Transverse colon (tissue), 4 donors: ENCODE measurements at regions not wholly inside any gene's neighbourhood (a gene's known extent, or its start where the extent isn't known, plus 50 kb on each side); places are given as distances from the start of the nearest gene placed in this dataset.

ENCODE experiments used
- POLR2AphosphoS5 ChIP-seq, 3 donors: sonication (generic); formaldehyde crosslinking; IDR thresholded peaks; one replicate each; pipeline ENCODE4 v1.6.1; 2016; ENCODE audit warnings: antibody characterized with exemption in 3 of 3
- TF ChIP-seq, protein P1 (sequence below), 5 experiments: fragments of 200-600 bp in 3 of 5; fragments of 450-650 bp in 2 of 5; sonication (generic) in 3 of 5; IDR thresholded peaks; 1 replicate in 2 of 5; 2 replicates in 3 of 5; pipeline ENCODE4 v1.5.1; 2016 to 2017; ENCODE audit warnings: antibody characterized with exemption in 5 of 5, inconsistent platforms in 3 of 5, mild to moderate bottlenecking in 2 of 5, moderate library complexity in 1 of 5

DNA sequence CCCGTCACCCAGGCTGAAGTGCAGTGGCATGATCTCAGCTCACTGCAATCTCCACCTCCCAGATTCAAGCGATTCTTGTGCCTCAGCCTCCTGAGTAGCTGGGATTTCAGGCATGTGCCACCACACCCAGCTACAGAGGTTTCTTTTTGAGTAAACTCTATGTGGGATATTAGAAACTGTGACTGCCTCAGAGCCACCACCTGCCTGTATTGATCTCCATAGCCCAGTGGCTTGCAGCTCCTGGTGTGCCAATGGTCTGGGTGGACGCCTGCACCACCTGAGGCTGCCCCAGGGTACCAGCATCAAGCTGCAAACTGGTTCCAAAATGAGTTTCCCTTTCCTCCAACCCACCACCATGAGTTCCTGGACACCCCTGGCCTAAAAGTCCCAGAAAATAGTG, 89.7 kb upstream of the SLC44A3 start:
- no peak for TF ChIP-seq POLR2AphosphoS5 (IDR thresholded peaks at IDR 0.05)
- TF ChIP-seq, protein P1, sequence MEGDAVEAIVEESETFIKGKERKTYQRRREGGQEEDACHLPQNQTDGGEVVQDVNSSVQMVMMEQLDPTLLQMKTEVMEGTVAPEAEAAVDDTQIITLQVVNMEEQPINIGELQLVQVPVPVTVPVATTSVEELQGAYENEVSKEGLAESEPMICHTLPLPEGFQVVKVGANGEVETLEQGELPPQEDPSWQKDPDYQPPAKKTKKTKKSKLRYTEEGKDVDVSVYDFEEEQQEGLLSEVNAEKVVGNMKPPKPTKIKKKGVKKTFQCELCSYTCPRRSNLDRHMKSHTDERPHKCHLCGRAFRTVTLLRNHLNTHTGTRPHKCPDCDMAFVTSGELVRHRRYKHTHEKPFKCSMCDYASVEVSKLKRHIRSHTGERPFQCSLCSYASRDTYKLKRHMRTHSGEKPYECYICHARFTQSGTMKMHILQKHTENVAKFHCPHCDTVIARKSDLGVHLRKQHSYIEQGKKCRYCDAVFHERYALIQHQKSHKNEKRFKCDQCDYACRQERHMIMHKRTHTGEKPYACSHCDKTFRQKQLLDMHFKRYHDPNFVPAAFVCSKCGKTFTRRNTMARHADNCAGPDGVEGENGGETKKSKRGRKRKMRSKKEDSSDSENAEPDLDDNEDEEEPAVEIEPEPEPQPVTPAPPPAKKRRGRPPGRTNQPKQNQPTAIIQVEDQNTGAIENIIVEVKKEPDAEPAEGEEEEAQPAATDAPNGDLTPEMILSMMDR (IDR thresholded peaks at IDR 0.05) = no peak
